ENCODE measurements at regions not wholly inside any gene's neighbourhood (a gene's known extent, or its start where the extent isn't known, plus 50 kb on each side); places are given as distances from the start of the nearest gene placed in this dataset.

- TF ChIP-seq EZH2 (IDR thresholded peaks at IDR 0.05; ENCODE audit: low read length, missing control alignments) (no peak), CTCF (conservative IDR thresholded peaks at IDR 0.05 in 1 of 2, IDR thresholded peaks at IDR 0.05 in 1 of 2; ENCODE audit: low read depth in 1 of 2, low read length in 2 of 2) (no peak)
Observed at GRCh38 chr9:82146677-82147076, 158.1 kb downstream of the SPATA31D1 start.
